ENCODE measurements at regions not wholly inside any gene's neighbourhood (a gene's known extent, or its start where the extent isn't known, plus 50 kb on each side); places are given as distances from the start of the nearest gene placed in this dataset.

GRCh38 chr1:182279724-182280503, 111.7 kb downstream of the GLUL start:
- Histone ChIP-seq H4K20me1 (ENCODE audit: insufficient read depth, low read length) (no peaks in the 10 kb centered on the region), H3K4me1 (ENCODE audit: insufficient read depth, low read length) (peaks cover 66% of the 10 kb centered on the region), H3K27ac (ENCODE audit: extremely low read length, insufficient read depth, low read length) (peak overlapping the region; percentile 75), H3K79me2 (ENCODE audit: insufficient read depth, low read length) (no peaks in the 10 kb centered on the region), H2AFZ (ENCODE audit: low read length) (no peak overlapping the region), H3K27me3 (ENCODE audit: control insufficient read depth in 1 of 2, insufficient read depth in 2 of 2, low read length in 2 of 2) (no peaks in the 10 kb centered on the region), H3K36me3 (replicated peaks in 1 of 2; ENCODE audit: control insufficient read depth in 1 of 2, insufficient read depth in 2 of 2, low read length in 2 of 2) (no peaks in the 10 kb centered on the region), H3K4me2 (ENCODE audit: low read depth, low read length) (peak overlapping the region; percentile 52), H3K9ac (ENCODE audit: insufficient read depth, low read depth, low read length) (peak overlapping the region; percentile 53), H3K4me3 (replicated peaks in 1 of 3; ENCODE audit: insufficient read depth in 1 of 3, low read depth in 2 of 3, low read length in 3 of 3) (0 out of 6 replicates have a peak overlapping the region, but pooled peaks of 1 of the 3 experiments have one; percentile 5), H3K9me3 (ENCODE audit: low read length) (no peaks in the 10 kb centered on the region)
- in situ Hi-C loops (cut with HindIII; ENCODE audit: extremely low pct_ligation_motif_present, low pct_unique_long_range_greater_than_20kb), result no loop called here
- intact Hi-C loops (cut with micrococcal nuclease; ENCODE audit: unreplicated experiment), result no loop called here
- ATAC-seq (peak; percentile 97), DNase-seq (ENCODE audit: low spot score) (peak; percentile 91), FAIRE-seq (peak; percentile 74)
- 29% methylated on average over 6 of the region's 9 CpGs for WGBS (ENCODE audit: low lambda C conversion rate)
- CTCF ChIA-PET (ENCODE audit: low intra/inter-chr PET ratio, low total read pairs), result no interaction called here
- POLR2A ChIA-PET, result interaction anchor here (1.2 to 3.2 kb wide), 8 partner anchors 9 to 112 kb away, joined by 3 to 50 read pairs (median 8); partner anchors contain the start of gene GLUL
- TSS peak; percentile 76 for BruUV-seq (replicated peaks)
- TF ChIP-seq ISL2 (CRISPR knock-in tag; IDR thresholded peaks at IDR 0.05), result peak; percentile 37; the same call in 1 of the 2 replicates
- TF ChIP-seq ZNF670 (CRISPR knock-in tag; IDR thresholded peaks at IDR 0.05; ENCODE audit: borderline replicate concordance), result no peak
- peak; percentile 53; the same call in 1 of the 2 replicates for TF ChIP-seq MAX (IDR thresholded peaks at IDR 0.05)
- peak; percentile 18; the same call in 1 of the 2 replicates for TF ChIP-seq ZNF317 (CRISPR knock-in tag; IDR thresholded peaks at IDR 0.05)
- peak; percentile 39; the same call in 1 of the 2 replicates for TF ChIP-seq CREM (IDR thresholded peaks at IDR 0.05)
- TF ChIP-seq CREM (CRISPR knock-in tag; IDR thresholded peaks at IDR 0.05), result no peak
- TF ChIP-seq PATZ1 (CRISPR knock-in tag; IDR thresholded peaks at IDR 0.05), result peak; percentile 68
- TF ChIP-seq HBP1 (CRISPR knock-in tag; IDR thresholded peaks at IDR 0.05; ENCODE audit: low read depth), result peak; percentile 6; the same call in 1 of the 2 replicates
- TF ChIP-seq ZIK1 (CRISPR knock-in tag; IDR thresholded peaks at IDR 0.05; ENCODE audit: borderline replicate concordance, low read depth), result no peak
- TF ChIP-seq ZKSCAN5 (CRISPR knock-in tag; IDR thresholded peaks at IDR 0.05), result no peak
- TF ChIP-seq SP140L (CRISPR knock-in tag; IDR thresholded peaks at IDR 0.05; ENCODE audit: borderline replicate concordance), result no peak
- TF ChIP-seq NR2F2 (IDR thresholded peaks at IDR 0.05; ENCODE audit: borderline replicate concordance, low read depth), result no peak
- no peak for TF ChIP-seq ZNF616 (CRISPR knock-in tag; IDR thresholded peaks at IDR 0.05; ENCODE audit: low read depth)
- no peak for TF ChIP-seq MLLT10 (CRISPR knock-in tag; IDR thresholded peaks at IDR 0.05)
- no peak for TF ChIP-seq CREB3 (CRISPR knock-in tag; IDR thresholded peaks at IDR 0.05)
- no peak for TF ChIP-seq SIN3A (IDR thresholded peaks at IDR 0.05; ENCODE audit: borderline replicate concordance, low read depth, low read length)
- no peak for TF ChIP-seq MAFF (IDR thresholded peaks at IDR 0.05; ENCODE audit: low read depth, low read length)
- no peak for TF ChIP-seq BHLHE40 (IDR thresholded peaks at IDR 0.05; ENCODE audit: low read length)
